Suppressor macrophage treated with lipopolysaccharide for 1 hour (primary cell): ENCODE measurements at regions not wholly inside any gene's neighbourhood (a gene's known extent, or its start where the extent isn't known, plus 50 kb on each side); places are given as distances from the start of the nearest gene placed in this dataset.

Experiments
- DNase-seq, 3 donors: peaks; one replicate each; pipeline ENCODE4 v3.0.0-alpha.2; 2020 to 2022

DNA sequence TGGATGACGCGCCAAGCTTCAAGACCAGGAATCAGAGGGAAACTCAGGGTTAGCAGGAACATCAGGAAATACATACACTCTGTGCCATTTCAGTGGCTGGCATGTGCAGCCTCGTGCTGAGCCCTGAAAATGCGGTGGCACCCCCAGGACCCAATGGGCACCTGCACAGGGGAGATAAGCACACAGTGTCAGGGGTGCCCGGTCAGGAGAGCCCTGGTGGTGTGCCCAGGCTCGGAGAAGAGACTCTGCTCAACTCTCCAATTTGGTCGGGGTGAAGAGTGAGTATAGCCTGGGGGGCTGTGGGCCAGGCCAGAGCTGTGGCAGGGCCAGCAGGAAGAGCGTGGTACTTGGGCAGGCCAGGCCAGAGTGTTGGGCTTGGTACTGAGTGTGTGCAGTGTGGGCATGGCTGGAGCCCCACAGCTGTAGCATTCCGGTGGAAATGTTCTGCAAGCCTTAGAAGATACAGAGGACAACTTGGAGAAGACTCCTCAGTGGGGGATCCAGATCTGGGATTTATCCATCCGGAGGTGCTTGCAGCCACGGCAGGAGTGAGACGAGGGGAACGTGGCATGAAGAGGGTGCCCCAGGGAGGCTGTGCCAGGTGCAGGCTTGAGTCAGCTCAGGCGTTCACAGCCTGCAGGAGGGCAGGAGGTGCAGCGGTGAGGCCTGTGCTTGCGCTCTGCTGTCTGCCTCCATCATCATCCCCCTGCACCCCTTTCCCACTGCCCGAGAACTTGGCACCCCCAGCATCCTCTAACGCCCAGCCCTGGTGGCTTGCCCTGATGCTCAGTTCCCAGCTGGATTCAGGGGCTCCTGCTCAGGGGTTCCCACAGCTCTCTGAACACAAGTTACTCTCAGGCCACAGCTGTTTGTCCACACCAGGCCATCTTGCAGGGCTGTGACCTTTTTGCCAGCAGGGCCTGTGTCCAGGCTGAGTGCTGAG lies 451.7 kb upstream of the HS6ST1 start:
- no peak for DNase-seq

DNA sequence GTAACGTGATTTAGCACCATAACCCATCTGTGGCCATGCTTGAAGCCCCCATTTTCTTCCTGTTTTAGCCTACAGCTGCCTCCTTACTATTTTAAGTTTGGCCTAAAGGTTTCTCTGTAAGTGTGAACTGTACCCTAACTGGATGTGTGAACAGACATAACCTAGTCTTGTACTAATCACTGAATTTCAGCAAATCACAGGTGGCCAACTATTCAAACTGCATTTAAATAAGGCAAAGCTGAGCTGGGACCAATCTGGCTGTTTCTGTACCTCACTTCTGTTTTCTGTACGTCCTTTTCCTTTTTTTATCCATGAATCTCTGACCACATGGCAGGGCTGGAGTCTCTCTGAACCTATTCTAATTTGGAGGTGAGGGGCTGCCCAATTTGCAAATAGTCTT lies 452.7 kb upstream of the HS6ST1 start:
- no peak for DNase-seq

DNA sequence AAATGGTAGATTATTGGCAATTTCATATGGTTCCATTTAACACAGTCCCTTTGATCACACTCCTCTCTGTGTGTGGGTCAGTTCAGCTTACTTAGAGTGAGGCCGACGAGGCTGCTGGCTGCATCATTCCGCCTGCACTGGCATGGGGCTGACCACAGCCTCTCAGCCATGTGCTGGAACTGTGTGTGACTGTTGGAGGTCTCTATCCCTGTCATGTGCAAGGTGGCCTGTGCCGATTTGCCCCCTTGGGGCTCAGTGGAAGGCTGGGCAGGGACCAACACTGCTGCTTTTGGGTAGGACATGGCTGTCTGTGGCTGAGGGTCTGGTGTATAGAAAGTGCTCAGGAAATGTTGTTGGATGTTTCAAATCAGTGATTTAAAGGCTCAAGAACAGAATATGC lies 454.0 kb upstream of the HS6ST1 start:
- DNase-seq: no peak

DNA sequence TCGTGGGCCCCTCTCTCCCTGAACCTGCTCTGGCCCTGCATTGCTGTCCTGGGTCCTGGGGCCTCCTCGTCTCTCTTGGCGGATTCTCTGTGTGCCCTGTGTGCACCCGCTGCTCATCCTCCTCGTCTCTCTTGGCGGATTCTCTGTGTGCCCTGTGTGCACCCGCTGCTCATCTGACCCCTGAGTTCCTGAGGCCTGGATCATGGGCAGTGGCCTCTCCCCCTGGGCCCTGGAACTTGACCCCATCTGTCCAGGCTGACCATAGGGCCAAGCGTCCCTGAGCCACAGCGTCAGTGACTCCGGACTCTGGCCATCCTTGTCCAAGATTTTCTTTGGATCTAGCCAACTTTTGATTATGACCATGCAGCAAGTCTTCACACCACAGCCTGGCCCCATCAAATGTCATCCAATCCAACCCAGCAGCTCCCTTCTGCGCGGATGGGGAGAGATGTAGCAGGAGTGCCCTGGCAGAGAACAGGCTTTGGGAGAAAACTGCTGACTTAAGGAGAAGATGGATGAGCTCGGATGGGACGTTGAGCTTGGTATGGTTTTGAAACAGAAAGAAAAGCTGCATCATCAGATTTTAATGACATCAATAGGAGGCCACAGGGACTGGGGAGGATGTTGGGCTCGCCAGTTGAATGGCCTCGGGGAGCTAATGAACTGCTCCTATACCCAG lies 455.1 kb upstream of the HS6ST1 start:
- DNase-seq: no peak

DNA sequence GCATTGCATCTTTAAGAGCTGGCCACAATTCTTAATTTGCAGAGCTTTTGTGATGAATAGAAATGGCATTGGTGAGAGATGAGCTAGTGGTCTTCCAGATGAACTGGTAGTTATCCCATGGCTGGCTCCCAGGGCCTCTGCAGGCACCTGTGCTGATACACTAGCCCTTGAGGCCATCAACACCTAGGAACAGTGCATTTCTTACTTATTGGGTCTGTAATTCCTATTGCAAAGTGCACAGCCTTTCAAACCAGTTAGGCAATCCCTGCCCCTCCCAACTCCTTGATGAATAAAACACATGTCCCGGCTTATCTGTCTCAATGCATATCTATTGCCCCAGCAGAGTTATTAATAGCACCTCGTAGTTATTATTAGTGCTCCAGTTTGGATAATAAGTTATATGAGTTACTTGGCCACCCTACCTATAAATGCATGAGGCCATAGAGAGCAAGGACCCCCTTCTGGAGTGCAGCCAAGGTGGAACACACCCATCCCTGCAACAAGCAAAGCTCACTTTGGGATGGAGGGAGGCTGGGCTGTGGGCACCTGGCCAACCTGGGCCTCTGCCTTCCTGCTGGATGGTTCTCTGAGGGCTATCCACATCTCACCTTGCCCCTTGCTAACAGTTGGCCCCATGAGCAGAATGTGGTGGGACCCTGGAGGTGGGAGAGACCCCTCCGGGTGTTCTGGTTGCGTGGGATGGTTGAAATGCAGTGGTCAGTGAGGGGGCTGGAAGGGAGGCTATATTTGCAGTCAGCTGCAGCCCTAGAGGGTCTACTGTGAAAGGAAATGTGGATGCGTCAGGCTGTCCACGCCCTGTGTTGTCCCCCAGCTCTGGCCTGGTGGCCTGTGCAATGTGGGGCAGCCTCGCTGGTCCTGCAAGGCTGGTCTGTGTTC lies 455.9 kb upstream of the HS6ST1 start:
- no peak for DNase-seq

DNA sequence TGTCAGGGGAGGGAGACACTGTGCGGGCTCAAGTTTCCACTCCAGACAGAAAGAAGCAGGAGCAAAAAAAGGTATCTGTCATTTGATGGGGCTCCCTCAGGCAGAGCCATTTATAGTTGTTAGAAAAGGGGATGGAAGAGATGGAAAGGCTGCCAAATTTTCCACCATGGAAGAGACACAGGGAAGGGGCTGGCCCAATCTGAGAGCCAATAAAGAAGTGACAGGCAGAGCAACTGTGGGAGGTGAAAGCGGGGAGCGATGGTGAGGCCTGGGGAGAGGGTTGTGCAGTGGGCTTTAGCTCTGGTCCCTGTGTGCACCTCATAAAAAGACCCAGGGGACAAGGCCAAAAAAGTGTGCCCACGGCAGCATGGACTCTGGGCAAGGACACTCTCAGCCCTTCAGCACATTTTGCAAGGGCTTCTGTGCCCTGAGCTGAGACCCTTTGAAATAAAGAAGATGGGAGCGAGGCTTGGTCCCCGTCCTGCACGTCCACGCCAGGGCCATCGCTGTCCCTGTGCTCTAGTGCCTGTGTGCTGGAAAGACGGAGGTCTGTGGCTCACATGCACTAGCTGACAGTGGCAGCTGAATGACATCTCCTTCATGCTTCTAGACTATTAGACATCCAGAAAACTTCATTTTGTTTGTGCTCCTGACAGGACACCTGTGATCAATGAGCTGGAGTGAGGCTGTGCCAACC lies 456.7 kb upstream of the HS6ST1 start:
- DNase-seq: no peak

DNA sequence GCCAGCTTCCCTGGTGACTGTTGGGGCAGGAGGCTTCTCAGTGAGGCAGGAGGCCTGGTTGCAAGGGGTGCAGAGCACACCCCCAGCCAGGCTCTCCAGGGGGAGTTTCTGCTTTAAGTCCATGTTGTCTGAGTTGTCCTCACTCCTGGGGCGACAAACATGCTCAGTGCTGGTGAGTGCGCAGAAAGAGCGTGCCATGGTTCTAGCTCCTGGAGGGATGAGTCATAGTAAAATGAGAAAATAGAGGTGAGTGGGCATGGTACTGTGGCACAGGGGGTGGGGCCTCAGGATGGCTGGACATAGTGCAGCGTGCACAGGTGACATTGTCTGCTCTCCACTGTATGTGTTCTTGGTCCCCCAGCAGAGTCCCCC lies 457.2 kb upstream of the HS6ST1 start:
- no peak for DNase-seq

DNA sequence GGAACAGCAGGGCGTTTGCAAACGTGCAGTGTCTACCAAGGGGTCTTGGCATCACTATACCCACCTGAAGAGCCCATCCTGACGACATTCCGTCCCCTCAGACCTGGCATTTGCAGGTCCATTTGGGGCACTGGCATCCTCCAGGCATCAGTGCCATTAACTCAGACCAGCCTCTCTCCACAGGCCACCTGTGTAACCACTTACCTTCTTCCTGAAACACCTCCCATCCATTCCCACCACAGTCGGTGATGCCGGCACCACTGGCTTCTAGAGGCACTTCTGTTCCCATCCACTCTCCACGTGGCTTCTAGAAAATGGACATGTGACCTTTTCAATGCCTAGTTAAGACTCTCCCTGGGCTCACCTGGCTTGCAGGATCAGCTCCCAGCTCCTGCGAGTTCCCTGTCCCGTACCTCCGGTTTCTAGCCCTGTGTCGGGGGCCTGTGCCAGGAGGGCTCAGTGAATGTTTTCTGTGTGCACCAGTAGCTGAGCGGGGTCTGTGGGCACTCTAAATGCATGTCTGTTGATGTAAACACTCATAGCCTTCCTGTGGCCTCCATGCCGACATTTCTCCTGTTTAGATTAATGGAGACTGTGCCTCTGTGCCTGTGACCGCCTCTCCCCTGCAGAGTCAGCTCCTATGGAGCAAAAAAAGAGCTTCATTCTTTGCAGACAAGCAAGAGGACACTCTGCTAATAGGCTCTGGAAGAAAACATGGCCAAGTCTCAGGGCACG lies 458.0 kb upstream of the HS6ST1 start:
- DNase-seq: no peak

DNA sequence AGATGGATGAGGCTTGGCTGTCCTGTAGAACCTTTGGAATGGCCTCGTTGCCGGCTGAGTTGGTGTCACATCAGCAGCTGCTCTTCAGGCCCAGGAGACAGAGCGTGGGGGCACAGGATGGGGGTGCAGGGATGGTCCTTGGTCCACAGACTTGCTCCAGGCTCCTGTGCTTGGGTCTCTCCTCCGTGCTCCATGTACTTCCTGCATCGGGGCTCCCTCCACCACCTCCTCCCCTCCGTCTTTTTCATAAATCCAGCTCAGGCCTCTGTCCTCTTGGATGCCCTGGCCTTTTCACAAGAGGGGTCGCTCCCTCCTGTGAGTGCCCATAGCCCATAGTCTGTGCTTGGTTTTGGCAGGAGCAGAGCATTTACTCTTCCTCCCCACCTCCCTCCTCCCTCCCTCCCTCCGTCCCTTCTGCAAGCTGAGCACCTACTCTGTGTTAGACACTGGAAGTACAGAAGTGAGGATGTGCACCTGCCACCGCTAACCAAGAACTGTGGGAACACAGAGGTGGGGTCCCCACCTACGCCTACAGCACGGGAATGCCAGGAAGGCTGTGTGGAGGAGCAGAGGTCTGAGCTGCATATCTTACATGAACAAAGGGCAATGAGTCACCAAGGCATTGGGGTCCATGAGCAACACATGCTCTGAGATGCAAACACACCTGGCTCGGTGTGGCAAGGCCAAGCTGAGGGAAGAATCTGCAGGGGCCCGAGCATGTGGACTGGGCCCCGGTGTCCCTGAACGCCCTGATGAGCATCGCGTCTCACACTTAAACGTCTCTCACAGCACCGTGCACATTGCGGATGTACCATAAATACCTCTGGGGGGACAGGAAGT lies 458.7 kb upstream of the HS6ST1 start:
- no peak for DNase-seq

DNA sequence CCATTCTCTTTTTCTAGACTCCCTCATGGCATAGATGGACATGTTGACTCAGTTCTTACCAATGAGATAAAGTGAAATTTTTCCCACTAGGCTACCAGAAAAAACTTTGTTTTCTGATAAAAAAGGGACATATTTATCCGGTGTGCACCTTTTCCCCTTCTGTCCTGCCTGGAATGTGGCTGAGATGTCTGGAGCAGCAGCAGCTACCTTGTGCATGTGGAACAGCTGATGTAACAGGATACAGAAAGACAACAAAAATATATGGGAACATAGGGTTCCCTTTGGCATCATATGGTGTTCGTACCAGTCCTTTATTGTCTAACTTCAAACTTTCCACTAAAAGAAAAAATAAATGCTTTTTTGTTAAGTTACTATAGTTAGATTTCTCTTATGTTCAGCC lies 460.2 kb upstream of the HS6ST1 start:
- DNase-seq: no peak

DNA sequence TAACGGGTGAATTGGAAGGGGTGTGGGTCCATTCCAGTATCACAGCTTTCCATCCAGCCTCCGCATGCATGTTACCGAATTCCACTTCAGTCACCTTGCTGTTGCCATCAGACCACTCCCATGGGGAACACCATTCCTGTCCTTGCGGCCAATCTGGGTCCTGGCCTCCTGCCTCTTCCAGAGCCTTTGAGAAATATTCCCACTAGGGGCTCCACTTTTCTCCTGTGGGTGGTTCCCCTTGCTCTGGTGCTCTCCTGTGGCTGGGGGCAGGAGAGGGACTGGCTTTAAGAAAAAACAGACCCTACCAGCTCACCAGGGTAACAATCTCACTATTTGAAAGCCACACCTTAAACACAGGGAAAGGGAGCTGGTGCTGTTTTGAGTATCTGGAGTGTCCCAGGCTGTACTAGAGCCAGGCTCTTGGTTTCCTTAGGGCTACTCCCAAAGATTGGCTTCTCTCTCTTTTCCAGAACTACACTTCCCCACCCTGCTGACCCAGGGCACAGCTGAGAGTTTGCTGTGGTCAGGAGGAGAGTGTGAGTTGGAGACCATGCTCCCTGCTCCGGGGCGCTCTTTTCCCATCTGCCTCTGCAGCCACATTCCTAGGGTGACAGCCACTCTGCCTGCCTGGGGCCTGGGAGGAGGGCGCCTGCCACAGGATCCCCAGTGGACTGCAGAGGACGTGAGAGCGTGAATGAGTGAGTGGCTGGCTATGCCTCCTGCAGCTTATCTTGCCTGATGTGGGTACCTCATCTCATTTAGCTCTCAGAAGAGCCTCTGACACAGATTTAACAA lies 460.8 kb upstream of the HS6ST1 start:
- no peak for DNase-seq

DNA sequence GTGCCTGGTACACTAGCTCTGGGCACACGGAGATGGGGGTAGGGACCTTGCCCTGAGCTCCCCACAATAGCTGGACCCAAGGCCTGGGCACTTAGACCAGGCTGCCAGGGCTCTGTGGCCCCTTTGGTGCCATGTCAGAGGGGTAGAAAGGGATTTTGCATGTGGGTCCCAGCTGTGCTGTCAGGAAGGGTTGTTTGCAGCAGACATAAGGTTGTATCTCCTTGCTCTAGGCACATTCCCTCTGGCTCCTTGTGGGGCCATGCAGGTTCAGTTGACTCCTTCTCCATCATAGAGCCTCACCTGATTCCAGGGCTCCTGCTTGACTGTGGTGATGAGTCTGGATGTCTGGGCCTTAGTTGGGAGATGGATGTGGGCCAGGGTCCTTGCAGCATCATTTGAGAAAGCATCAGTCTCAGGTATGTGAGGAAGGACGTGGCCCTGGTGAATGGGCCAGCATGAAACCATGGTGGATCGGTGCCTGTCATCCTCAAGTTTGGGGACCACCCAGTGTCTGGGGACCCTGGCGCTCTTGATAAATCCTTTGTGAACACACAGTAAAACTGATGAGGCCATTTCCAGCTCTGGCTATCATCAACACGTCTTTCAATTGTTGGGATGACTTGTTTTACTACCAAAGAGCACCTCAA lies 461.9 kb upstream of the HS6ST1 start:
- no peak for DNase-seq

DNA sequence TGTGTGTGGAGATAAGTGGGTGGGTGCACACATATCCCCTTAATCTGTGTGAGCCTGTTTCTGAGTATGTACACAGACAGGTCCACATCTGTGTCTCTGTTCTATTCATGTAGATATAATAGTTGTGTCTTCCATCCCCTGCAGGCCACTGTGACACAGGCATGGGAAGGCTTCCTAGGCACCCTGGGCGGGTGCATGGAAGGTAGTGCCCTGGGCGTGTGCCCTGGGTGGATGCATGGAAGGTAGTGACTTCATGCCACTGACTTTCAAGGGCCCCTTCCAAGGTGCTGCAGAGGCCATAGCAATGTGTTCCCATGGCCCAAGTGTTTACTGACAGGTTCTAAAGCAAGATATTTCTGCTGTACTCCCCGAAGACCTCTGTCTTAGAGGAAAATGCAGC lies 462.5 kb upstream of the HS6ST1 start:
- DNase-seq: no peak

DNA sequence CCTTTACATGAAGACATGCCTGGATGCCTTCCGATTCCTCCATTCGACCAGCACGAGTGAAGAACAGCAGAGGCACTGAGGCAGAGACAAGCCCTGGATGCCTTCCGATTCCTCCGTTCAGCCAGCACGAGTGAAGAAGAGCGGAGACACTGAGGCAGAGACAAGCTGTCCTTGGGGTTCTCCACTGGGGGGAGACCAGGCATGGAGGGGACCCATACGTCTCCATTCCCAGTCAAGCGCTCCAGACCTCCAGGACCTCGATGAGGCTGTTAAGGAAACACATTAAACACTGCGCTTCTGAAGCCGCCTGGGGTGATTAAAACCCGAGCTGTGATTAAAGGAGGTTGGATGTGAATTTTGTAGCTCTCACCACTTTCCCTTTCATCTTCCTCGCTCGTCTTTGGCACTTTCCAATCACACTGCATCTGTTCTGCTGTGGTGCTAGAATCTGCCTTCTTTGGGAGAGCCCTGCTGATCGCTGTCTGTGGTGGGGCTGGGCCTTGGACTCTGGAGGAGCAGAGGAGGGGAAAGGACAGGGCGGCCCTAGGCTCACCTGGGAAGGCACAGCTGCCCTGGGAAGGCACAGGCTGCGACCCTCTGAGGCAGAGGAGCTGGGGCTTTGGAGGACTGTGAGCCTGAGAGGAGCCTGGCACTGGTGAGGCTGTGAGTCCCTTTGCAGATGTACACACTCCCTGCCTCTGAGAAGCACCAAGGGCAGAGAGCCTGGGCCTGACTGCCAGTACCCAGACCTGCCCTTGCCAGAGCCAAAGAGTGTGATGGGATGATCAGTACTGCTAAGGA lies 463.1 kb upstream of the HS6ST1 start:
- no peak for DNase-seq

DNA sequence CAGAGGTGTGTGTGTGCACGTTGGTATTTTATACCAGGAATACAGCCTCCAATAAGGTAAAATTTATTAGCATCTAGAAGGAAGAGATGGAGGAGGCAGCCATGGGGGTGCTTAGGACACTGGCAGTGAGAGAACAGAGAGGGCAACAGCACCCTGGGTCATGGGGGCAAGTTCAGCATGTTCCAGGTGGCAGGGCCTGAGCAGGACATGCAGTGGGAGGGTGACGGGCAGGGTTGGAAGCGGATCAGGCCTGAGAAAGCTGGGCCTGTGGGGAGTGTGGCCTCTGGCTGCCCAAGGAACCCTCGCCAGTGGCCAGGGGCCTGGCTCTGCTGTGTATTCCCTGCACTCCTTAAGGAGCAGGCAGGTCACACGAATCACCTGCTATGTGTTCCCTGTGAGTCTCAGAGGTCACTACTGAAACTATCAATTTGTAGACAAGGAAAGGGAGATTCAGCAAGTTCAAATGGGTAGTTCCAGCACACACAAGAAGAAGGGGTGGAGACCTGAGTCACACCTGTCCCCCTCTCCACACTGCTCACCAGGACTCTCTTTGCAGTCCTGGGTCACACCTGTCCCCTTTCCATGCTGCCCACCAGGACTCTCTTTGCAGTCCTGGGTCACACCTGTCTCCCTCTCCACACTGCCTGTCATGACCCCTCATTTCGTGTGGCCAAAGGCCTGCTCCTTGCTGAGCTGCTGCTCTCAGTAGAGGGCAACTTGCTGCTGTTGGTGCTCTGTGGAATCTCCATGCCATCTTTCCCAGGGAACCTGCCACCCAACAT lies 463.9 kb upstream of the HS6ST1 start:
- DNase-seq: no peak

DNA sequence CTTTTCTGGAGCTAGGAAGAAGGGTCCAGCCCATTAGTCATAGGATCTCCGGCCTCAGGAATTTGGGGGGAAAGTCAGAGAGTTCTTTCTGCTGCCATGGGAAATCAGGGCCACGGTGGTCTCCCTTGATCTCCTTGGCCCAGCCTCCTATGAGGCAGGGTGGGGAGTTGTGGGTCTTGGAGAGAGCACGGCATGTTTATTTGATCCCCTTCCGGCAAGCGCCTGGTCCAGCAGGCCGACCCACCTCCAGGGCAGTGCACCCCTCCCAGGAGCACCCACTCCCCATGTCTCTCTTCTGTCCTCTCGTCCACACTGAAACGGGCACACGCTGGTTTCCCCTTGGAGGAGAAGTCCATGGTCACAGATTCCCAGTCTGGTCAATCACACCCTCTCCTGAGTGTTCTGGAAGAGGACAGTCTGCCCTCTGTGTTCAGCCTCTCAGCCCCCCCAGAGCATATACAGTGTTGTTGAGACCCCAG lies 464.6 kb upstream of the HS6ST1 start:
- DNase-seq: no peak

DNA sequence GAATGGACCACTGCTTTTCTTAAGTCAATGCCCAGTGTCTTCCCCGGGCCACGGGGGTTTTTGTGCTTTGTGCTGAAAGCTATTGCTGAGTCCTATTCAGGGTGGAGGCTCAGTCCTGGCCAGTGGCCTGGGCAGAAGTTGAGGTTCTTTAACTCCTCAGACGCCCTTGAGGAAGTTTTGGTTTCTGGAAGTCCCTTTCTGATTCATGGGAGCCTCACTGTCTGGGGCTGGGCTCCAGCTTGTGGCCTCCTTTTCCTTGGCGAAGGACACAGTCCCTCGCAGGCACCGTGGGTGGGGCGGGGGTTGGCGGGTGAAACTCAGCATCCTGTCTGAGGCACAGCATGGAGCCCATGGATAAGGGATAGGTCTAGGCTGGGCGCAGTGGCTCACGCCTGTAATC lies 465.2 kb upstream of the HS6ST1 start:
- peak in 2 of 3 donors; percentile 27 for DNase-seq
